IPS DF 6.9 (cell line): ENCODE measurements at regions not wholly inside any gene's neighbourhood (a gene's known extent, or its start where the extent isn't known, plus 50 kb on each side); places are given as distances from the start of the nearest gene placed in this dataset.

Experiments
- DNase-seq: peaks from one replicate; pipeline ENCODE4 v3.0.0-alpha.2; 2013; ENCODE audit warnings: low read depth, low spot score
- H3K27ac ChIP-seq: one replicate; pipeline ENCODE4 v1.5.1; 2013; ENCODE audit warnings: low read length, control low read depth
- H3K27me3 ChIP-seq: 2 replicates; pipeline ENCODE4 v1.6.1; 2013; ENCODE audit warnings: mild to moderate bottlenecking, low read length; ENCODE audit not compliant: control insufficient read depth, insufficient read depth
- H3K36me3 ChIP-seq: 2 replicates; pipeline ENCODE4 v1.6.1; 2013; ENCODE audit warnings: low read length; ENCODE audit not compliant: control insufficient read depth, insufficient read depth
- H3K4me1 ChIP-seq: 2 replicates; pipeline ENCODE4 v1.6.1; 2013; ENCODE audit warnings: low read length; ENCODE audit not compliant: control insufficient read depth, insufficient read depth
- H3K4me3 ChIP-seq: 2 replicates; pipeline ENCODE4 v1.5.1; 2013; ENCODE audit warnings: mild to moderate bottlenecking, low read length
- H3K9me3 ChIP-seq: 2 replicates; pipeline ENCODE4 v1.6.1; 2013; ENCODE audit warnings: low read length, inconsistent platforms; ENCODE audit not compliant: control insufficient read depth, insufficient read depth
- WGBS: extraction: QIAGEN DNeasy Blood & Tissue Kit; methylation state at CpG from one replicate; pipeline ENCODE4 v1.1.7; 2013; ENCODE audit warnings: mixed read lengths, missing lambda C conversion rate; ENCODE audit not compliant: insufficient read length, insufficient coverage; 5-methylcytosine and 5-hydroxymethylcytosine counted together

DNA sequence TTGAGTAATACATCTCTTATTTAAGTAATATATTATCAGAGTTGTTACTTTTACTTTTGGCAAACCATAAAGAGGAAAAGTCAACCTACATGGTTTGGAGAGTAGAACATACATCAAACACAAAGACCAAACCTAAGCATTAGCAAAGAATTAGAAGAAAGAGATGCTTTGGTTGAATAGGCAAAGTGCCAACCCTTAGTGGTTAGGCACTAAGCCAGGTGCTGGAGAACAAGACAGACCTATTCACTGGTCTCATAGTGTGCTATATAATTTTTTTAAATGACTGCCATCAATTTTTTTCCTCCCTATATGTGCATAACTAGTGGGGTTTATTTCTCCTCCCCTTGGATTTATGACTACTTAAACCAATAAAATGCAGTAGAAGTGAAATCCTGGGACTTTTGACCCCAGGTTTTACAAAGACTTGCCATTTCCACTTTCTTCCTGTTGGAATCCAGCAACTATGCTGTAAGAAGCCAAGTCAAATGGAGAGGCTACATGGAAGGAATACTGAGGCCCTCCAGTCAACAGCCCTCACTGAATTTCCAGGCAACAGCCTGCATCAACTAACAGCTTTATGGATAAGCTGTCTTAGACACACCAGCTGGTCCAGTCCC lies 69.8 kb upstream of the HAO2 start:
- Histone ChIP-seq H3K4me1 (peaks cover 2% of the 10 kb centered on the region; the same call in 1 of the 2 replicates), H3K36me3 (no peaks in the 10 kb centered on the region), H3K27me3 (no peaks in the 10 kb centered on the region), H3K4me3 (no peak overlapping the region), H3K9me3 (no peaks in the 10 kb centered on the region), H3K27ac (no peak overlapping the region)
- no peak for DNase-seq

DNA sequence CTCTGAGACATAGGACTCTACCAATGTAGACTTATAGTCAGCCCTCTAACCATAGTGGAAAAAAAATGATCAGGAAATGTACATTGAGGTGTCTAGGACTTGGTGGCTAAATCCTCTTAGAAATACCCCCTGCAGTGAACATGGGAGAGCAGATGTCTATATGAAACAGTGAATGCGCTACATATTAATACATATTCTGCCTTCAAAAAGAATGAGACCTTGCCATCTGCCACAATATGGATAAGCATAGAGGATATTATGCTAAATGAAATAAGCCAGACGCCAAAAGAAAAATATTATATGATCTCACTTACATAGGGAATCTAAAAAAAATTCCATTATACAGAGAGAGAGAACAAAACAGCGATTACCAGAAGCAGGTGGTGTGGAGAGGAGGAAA lies 66.6 kb upstream of the HAO2 start:
- H3K4me1 ChIP-seq, result no peaks in the 10 kb centered on the region
- H3K27me3 ChIP-seq, result no peaks in the 10 kb centered on the region
- WGBS, result no CpG with 5 or more reads among the region's 3 CpGs
- no peak overlapping the region for H3K27ac ChIP-seq
- no peak for DNase-seq
- H3K9me3 ChIP-seq, result no peaks in the 10 kb centered on the region
- H3K36me3 ChIP-seq, result no peaks in the 10 kb centered on the region
- H3K4me3 ChIP-seq, result no peak overlapping the region

DNA sequence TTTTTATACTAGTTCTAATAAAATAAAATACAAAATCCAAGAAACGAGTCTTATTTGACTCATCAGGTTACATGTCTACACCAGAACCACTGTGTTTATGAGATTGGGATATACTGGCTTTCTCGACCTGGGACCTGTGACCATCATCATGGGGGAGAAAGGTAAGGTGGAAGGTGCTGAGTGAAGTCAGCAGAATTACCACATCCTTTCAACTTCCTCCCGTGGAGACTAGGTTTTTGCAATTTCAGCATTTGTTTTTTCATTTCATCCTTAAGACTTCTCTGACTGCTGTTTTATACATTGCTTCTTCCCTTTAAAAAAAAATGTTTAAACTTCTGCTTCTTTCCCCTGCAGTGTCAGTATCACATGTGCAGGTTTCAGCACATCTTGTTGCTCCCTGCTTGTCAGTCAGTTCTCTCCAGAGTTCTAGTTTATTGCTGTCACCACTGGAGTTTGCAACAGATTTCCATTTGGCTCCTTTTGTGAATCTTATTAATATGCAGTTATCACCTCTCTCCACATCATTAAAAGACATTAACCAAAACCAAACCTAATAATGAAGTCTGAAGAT lies 60.4 kb upstream of the HAO2 start:
- H3K4me3 ChIP-seq, result no peak overlapping the region
- WGBS, result no CpG with 5 or more reads among the region's 3 CpGs
- no peaks in the 10 kb centered on the region for H3K9me3 ChIP-seq
- no peaks in the 10 kb centered on the region for H3K4me1 ChIP-seq
- no peak overlapping the region for H3K27ac ChIP-seq
- no peaks in the 10 kb centered on the region for H3K36me3 ChIP-seq
- no peaks in the 10 kb centered on the region; the same call in 1 of the 2 replicates for H3K27me3 ChIP-seq
- no peak for DNase-seq

DNA sequence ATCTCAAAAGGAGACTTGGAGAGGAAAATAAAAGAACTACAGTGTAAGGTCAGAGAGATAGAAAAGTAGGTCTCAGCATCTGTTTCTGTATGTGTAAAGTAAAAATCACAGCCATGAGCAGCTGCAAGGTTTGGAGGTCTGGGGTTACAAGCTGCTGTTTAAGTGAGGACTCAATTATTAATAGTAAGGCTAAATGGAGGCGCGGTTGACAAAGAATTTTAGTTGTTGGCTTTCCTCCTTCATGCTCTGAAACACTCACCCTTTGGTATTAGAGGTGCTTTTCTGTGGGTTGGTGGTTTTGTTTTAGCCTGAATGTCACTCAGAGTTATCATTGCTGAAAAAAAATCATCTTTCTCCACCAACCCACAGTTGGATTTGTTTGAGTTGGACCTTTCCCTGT lies 59.8 kb upstream of the HAO2 start:
- H3K4me3 ChIP-seq, result no peak overlapping the region
- DNase-seq, result no peak
- no peaks in the 10 kb centered on the region for H3K4me1 ChIP-seq
- WGBS, result no CpG with 5 or more reads among the region's 2 CpGs
- H3K36me3 ChIP-seq, result no peaks in the 10 kb centered on the region
- no peak overlapping the region for H3K27ac ChIP-seq
- no peaks in the 10 kb centered on the region; the same call in 1 of the 2 replicates for H3K27me3 ChIP-seq
- H3K9me3 ChIP-seq, result no peaks in the 10 kb centered on the region

DNA sequence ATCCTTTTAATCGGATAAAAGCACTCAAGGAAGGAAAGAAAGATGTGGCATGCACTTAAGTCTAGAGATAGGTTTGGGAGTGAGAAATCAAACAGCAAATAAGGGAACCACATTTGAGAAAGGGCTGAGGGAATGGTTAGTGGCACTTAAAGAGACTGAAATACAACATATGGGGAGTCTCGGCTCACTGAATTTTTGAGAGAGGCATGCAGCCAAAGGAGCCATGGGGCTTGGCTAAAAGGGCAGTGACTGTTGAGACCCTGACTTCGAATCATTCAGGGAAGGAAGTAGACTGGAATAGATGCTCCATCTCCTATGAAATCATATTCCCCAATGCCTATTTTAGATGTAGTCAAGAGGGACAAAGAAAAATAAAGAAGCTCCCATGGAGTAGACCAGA lies 58.3 kb upstream of the HAO2 start:
- H3K36me3 ChIP-seq, result no peaks in the 10 kb centered on the region
- no peaks in the 10 kb centered on the region for H3K4me1 ChIP-seq
- no peaks in the 10 kb centered on the region for H3K9me3 ChIP-seq
- no peaks in the 10 kb centered on the region; the same call in 1 of the 2 replicates for H3K27me3 ChIP-seq
- WGBS, result no CpG with 5 or more reads among the region's 3 CpGs
- DNase-seq, result no peak
- H3K27ac ChIP-seq, result no peak overlapping the region
- no peak overlapping the region for H3K4me3 ChIP-seq

DNA sequence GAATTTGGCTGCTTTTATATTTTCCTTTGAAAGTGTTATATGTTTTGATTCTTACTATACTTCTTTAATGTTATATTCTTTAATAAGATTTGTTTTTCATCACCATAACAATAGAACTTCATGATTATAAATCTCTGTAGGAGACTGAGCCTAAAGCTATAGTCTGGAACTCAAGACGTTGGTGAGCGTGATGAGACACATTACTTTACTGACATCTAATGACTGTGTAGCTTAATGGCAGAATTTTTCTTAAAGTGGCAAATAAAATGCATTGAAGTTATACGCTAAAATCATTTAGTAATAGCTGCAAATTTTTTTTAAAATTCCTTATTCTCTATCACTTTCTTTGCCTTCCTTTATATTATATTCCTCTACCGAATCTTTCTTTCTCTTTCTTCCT lies 56.1 kb upstream of the HAO2 start:
- Histone ChIP-seq H3K27ac (no peak overlapping the region), H3K36me3 (no peaks in the 10 kb centered on the region), H3K4me3 (no peak overlapping the region), H3K9me3 (no peaks in the 10 kb centered on the region), H3K27me3 (no peaks in the 10 kb centered on the region; the same call in 1 of the 2 replicates), H3K4me1 (no peaks in the 10 kb centered on the region)
- DNase-seq, result no peak
- 100% methylated on average over 1 of the region's 4 CpGs for WGBS

DNA sequence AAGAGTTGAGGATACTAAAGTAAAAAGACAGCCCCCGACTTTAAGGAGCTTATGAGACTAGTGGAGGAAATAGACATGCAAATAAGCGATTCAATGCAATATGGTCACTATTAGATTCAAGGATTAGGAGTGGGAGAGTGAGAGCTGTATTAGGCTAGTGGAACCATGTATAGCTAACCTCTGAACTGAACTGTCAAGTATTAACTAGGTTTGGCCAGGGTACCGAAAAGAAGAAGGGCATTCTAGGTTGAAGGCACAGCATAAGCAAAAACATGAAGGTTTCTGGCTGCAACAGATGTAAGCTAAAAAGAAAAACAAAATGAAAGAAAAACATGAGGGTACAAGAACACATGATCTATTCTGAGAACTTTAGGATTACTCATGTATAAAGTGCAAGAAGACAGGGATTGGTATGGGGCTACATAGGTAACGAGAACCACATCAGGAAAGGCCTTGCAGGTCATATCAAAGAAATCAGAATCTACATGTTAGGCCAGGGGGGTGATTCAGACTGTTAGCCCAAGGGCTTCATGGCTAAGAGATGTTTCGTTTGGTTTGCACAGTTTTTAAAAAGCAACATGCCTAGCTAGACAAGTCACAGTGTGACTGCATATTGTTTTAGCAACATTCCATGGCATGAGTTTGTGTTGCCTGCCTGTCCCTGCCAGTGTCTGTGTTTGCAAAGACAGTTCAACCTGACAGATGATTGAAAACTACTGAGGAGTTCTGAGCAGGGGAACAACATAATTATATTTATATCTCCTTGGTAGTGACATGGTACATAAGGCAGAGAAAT lies 54.4 kb upstream of the HAO2 start:
- Histone ChIP-seq H3K27me3 (no peaks in the 10 kb centered on the region; the same call in 1 of the 2 replicates), H3K27ac (no peak overlapping the region), H3K4me3 (no peak overlapping the region), H3K4me1 (peaks cover 1% of the 10 kb centered on the region; the same call in 1 of the 2 replicates), H3K9me3 (no peaks in the 10 kb centered on the region), H3K36me3 (no peaks in the 10 kb centered on the region)
- no peak for DNase-seq
- whole genome bisulfite sequencing, result no CpG with 5 or more reads among the region's 5 CpGs

DNA sequence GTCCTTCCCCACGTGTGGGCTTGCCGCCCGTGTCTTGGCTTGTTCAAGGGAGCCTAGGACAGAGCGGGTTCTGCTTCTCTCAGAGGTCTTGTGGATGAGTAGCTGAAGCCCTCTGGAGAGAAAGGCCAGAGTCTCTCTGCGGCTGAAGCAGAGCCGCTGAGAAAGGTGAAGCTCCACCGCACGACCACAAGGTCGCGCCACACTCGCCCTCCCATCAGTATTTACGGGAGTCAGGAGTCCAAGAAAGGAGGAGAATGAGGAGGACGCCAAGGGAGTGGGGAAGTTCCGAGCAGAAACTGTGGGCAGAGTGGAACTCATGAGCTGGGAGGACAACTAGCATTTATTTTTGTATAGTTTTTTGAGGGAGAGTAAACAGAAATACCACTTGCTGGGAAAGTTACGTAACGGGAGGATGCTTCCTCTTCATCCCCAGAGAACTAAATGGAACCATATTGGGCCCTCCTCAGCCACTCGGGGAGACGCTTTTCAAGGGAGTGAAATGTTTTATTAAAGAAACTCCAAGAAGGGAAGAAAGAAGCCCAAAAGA lies 51.6 kb upstream of the HAO2 start:
- Histone ChIP-seq H3K27me3 (no peaks in the 10 kb centered on the region), H3K36me3 (no peaks in the 10 kb centered on the region), H3K4me3 (no peak overlapping the region), H3K27ac (no peak overlapping the region), H3K4me1 (peaks cover 1% of the 10 kb centered on the region), H3K9me3 (no peaks in the 10 kb centered on the region)
- peak; percentile 47 for DNase-seq
- WGBS, result no CpG with 5 or more reads among the region's 18 CpGs

DNA sequence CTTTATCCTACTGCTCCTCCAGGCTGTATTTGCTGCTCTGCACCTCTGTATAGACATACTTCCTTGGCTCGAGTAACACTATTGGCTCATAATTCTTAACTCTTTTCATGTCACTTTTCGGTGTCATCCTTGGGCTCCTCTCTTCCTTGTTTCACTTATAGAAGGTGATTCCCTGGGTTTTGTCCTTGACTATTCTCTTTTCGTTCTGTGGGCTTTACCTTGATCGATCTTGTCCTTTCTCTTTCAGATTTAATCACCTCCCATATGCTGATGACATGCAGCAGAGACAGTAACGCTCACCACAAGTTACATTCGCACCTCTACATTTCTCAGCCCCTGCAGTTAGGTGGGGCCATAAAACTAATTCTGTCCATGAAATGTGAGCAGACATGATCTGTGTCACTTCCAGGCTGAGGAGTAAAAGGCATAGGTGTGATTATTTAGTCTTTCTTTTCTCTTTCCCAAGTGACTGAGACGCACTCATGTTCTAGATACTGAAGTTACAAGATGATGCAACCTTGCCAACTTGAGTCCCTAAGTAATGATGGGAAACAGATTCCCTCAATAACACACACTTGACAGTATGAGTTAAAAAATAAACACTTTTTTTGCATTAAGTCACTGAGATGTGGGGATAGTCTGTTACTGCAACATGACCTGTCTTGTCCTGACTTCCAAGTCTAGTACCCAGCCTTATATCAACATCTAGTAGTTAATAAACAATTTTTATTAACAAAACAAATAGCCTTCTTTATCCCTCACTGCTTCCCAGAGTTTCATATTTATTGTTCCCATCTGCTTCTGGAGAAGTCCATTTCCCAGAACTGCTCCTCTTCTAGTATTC lies 49.9 kb upstream of the HAO2 start:
- H3K4me1 ChIP-seq, result peaks cover 1% of the 10 kb centered on the region
- no peak for DNase-seq
- no peak overlapping the region for H3K27ac ChIP-seq
- H3K27me3 ChIP-seq, result no peaks in the 10 kb centered on the region
- no CpG with 5 or more reads among the region's 7 CpGs for WGBS
- H3K4me3 ChIP-seq, result no peak overlapping the region
- no peaks in the 10 kb centered on the region for H3K9me3 ChIP-seq
- H3K36me3 ChIP-seq, result no peaks in the 10 kb centered on the region
